Retinal pigment epithelial cell (primary cell): ENCODE measurements at regions not wholly inside any gene's neighbourhood (a gene's known extent, or its start where the extent isn't known, plus 50 kb on each side); places are given as distances from the start of the nearest gene placed in this dataset.

Experiments used
- DNase-seq: peaks from one replicate; pipeline ENCODE4 v3.0.0-alpha.2; 2010; ENCODE audit warnings: low read depth
- H3K4me3 ChIP-seq: 2 replicates; pipeline ENCODE4 v1.5.1; 2011; ENCODE audit warnings: mild to moderate bottlenecking, low read length, control low read depth, moderate library complexity
- CTCF ChIP-seq: conservative IDR thresholded peaks from 2 replicates; pipeline ENCODE4 v1.5.1; 2011; ENCODE audit warnings: low read depth, low read length, control low read depth, inconsistent platforms

DNA sequence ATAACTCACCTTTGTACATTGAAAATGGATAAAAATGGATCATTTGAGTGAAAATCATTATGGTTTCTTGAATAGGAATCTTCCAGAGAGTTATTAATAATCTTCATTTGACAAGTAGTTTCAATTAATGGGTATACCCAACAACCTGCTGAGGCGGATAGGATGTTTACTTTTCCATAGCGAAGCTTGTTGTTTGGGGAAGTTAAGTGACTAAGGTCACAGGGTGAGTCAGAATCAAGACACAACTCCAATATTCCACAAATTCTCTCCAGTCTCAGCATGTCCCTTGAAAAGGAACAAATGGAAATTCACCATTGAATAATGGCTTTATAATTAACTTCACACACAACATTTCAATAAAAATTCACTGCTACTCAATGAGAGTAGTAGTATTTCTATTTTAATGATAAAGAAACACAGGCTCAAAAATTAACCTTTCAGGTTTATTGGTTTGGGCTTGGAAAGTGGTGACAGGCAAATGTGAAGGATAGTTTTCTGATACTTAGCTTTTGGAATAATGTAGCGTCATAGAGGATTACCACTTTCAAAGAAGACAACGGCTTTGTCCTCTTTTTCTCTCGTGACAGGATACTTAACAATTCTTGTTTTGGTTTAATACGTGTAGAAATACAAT lies 211.3 kb downstream of the GPD2 start:
- no peak for DNase-seq
- H3K4me3 ChIP-seq: no peak overlapping the region
- TF ChIP-seq CTCF: no peak

DNA sequence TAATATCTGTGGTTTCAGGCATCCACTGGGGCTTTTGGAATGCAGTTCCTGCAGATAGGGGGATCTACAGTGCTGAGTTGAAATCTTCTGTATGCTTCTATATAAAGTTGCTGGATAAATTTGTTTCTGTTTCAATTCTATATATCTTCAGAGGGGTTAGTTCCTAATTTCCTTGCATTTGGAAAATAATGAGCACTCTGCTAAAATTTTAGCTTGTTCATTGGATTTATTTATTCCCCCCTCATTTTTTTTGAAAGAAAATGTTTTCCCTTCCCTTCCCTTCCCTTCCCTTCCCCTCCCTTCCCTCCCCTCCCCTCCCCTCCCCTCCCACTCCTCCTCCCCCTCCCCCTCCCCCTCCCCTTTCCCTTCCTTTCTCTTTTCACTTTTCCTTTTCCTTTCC lies 212.3 kb downstream of the GPD2 start:
- no peak overlapping the region for H3K4me3 ChIP-seq
- no peak for DNase-seq
- TF ChIP-seq CTCF: no peak

DNA sequence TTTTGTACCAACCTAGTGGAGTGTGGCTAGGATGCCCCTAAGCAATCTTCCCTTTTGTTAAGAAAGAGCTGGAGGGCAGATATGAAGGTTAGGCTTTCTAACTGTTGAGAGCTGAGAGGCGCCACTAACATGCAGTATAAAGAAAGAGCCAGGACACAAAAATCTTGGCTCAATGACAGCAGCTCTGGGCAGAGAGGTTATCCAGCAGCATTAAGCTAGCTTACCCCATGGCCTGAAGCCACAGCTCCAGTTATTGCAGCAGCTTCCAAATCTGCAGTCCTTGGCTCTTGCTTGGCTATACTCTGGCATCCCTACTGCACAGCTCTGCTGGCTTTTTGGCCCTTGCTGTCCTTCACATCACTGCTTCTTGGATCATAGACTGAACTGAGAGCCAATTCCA lies 213.4 kb downstream of the GPD2 start:
- H3K4me3 ChIP-seq: no peak overlapping the region
- no peak for TF ChIP-seq CTCF
- peak; percentile 39 for DNase-seq

DNA sequence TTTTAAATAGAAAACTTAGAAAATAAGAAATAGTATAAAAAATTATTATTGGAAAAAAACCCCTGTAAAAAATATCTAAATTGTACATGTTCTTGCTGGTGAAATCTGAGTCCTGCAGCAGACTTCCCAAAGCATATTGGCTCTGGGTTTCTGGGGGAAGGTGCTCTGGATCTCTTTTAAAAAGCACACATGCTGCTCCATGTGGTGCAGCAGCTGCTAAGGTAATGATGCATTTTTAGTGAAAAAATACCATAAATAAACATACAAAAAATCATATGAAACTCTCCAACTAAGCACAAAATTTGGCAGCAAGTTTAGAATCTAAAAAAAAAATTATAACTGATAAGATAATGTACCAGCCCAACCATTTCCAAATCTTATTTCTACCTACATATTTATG lies 216.5 kb downstream of the GPD2 start:
- DNase-seq: no peak
- no peak overlapping the region for H3K4me3 ChIP-seq
- no peak for TF ChIP-seq CTCF

DNA sequence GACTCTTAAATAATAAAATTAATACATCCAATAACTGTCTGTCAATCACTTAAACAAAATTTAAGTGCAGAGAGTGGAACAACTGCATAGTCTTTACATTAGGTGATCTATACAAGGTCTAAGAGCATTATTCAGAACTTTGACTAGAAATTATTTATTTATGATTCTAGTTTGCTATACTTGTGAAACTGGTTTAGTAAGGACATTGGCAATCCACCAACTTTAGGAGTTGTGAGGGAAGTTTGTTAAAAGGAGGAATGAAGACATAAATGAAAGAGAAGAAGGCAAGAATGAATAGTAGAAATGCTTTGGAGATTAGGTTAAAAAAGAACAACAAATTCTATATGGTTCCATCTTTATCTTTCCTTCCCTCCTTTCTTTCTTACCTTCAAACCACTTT lies 217.5 kb downstream of the GPD2 start:
- TF ChIP-seq CTCF: no peak
- no peak overlapping the region for H3K4me3 ChIP-seq
- no peak for DNase-seq

DNA sequence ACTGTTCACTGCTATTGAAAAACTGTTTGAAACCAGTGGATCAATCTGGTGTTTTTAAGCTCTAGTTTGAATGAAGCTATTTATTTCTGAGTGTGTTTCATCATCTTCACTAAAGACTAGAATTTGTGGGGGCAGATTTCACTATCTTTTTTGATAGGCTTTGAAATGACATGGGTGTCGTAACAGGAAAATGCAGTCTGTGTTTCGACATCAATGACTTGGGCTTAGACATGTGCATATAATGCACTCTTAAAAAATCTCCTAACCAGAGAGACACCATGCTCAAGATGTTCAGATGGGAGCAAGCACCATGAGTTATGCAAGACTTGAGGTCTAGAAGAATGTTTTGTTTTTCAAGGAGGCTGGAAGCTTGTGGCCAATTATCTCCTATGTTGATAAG lies 221.6 kb downstream of the GPD2 start:
- DNase-seq: no peak
- no peak for TF ChIP-seq CTCF

GRCh38 chr2:156659694-156660093 lies 223.5 kb downstream of the GPD2 start:
- DNase-seq: no peak
- H3K4me3 ChIP-seq: no peak overlapping the region
- no peak for TF ChIP-seq CTCF

More for the DNA sequence above, 221.6 kb downstream of the GPD2 start:
- no peak overlapping the region for H3K4me3 ChIP-seq
